ENCODE measurements at regions not wholly inside any gene's neighbourhood (a gene's known extent, or its start where the extent isn't known, plus 50 kb on each side); places are given as distances from the start of the nearest gene placed in this dataset.

DNA sequence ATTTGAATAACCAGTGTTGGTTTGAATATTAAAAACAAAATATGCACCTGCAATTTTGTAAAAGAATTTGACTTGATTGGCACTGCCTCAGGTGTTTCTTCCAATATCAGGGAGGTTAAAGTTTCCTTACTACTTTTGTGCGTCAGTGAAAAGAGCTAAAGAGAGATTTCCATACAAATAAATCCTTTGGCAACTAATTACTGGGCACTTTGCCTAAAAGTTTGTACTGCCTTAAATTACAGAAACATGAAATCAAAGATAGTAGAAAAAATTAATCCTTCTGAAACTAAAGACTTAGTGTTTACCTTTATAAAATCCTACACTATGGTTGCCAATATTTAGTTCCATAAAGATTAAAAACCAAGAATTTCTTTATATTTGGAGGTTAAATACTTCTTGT, 72.5 kb downstream of the DNAJB9 start:
- DNase-seq (no peak), ATAC-seq (no peak)
- Histone ChIP-seq H3K27me3 (ENCODE audit: low read length) (no peaks in the 10 kb centered on the region), H3K9ac (ENCODE audit: low read length) (no peak overlapping the region), H3K79me2 (ENCODE audit: low read length) (no peaks in the 10 kb centered on the region), H3K36me3 (ENCODE audit: low read depth, low read length) (no peaks in the 10 kb centered on the region), H3K4me1 (ENCODE audit: insufficient read depth, low read length) (no peaks in the 10 kb centered on the region), H3K27ac (ENCODE audit: low read length) (no peak overlapping the region), H2AFZ (ENCODE audit: low read length) (no peak overlapping the region), H3K4me2 (ENCODE audit: low read length) (no peak overlapping the region), H3K9me2 (replicated peaks; ENCODE audit: low read length) (no peaks in the 10 kb centered on the region), H4K20me1 (ENCODE audit: low read length) (no peaks in the 10 kb centered on the region), H3F3A (ENCODE audit: low read length, unreplicated experiment) (no peaks in the 10 kb centered on the region), H3K4me3 (ENCODE audit: low read length) (no peak overlapping the region), H3K9me3 (ENCODE audit: low read length) (no peaks in the 10 kb centered on the region)
- TF ChIP-seq EZH2 (IDR thresholded peaks at IDR 0.05; ENCODE audit: low read length, unreplicated experiment): no peak
- TF ChIP-seq EZH2phosphoT487 (IDR thresholded peaks at IDR 0.05; ENCODE audit: borderline replicate concordance, low read length): no peak
- TF ChIP-seq, protein P1, sequence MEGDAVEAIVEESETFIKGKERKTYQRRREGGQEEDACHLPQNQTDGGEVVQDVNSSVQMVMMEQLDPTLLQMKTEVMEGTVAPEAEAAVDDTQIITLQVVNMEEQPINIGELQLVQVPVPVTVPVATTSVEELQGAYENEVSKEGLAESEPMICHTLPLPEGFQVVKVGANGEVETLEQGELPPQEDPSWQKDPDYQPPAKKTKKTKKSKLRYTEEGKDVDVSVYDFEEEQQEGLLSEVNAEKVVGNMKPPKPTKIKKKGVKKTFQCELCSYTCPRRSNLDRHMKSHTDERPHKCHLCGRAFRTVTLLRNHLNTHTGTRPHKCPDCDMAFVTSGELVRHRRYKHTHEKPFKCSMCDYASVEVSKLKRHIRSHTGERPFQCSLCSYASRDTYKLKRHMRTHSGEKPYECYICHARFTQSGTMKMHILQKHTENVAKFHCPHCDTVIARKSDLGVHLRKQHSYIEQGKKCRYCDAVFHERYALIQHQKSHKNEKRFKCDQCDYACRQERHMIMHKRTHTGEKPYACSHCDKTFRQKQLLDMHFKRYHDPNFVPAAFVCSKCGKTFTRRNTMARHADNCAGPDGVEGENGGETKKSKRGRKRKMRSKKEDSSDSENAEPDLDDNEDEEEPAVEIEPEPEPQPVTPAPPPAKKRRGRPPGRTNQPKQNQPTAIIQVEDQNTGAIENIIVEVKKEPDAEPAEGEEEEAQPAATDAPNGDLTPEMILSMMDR (conservative IDR thresholded peaks at IDR 0.05; ENCODE audit: low read depth, low read length): no peak
- intact Hi-C loops (cut with micrococcal nuclease): no loop called here
- BruUV-seq (replicated peaks): no TSS peak
- ChIA-PET CTCF (no interaction called here), POLR2A (ENCODE audit: unreplicated experiment) (interaction anchor here (0.7 kb wide), 1 partner anchor 23 kb away, joined by 4 read pairs; no protein-coding TSS in a partner anchor)

- H3K9me3 ChIP-seq (ENCODE audit: low read length): no peaks in the 10 kb centered on the region
- no peaks in the 10 kb centered on the region for H3K9me2 ChIP-seq (replicated peaks; ENCODE audit: low read length)
- H3K36me3 ChIP-seq (ENCODE audit: low read depth, low read length): no peaks in the 10 kb centered on the region
- no peaks in the 10 kb centered on the region for H4K20me1 ChIP-seq (ENCODE audit: low read length)
- no peak overlapping the region for H3K4me2 ChIP-seq (ENCODE audit: low read length)
- no peaks in the 10 kb centered on the region for H3K27me3 ChIP-seq (ENCODE audit: low read length)
- intact Hi-C loops (cut with micrococcal nuclease): no loop called here
- no peak overlapping the region for H3K27ac ChIP-seq (ENCODE audit: low read length)
- ATAC-seq (no peak), DNase-seq (no peak)
- TF ChIP-seq EZH2phosphoT487 (IDR thresholded peaks at IDR 0.05; ENCODE audit: borderline replicate concordance, low read length) (no peak), EZH2 (IDR thresholded peaks at IDR 0.05; ENCODE audit: low read length, unreplicated experiment) (no peak)
- TF ChIP-seq, protein P1 (conservative IDR thresholded peaks at IDR 0.05; ENCODE audit: low read depth, low read length): no peak
- H3K79me2 ChIP-seq (ENCODE audit: low read length): no peaks in the 10 kb centered on the region
- H3K4me3 ChIP-seq (ENCODE audit: low read length): no peak overlapping the region
- BruUV-seq (replicated peaks): no TSS peak
- ChIA-PET CTCF (no interaction called here), POLR2A (ENCODE audit: unreplicated experiment) (no interaction called here)
- no peaks in the 10 kb centered on the region for H3K4me1 ChIP-seq (ENCODE audit: insufficient read depth, low read length)
- no peak overlapping the region for H2AFZ ChIP-seq (ENCODE audit: low read length)
- no peaks in the 10 kb centered on the region for H3F3A ChIP-seq (ENCODE audit: low read length, unreplicated experiment)
- H3K9ac ChIP-seq (ENCODE audit: low read length): no peak overlapping the region
These were observed 73.5 kb downstream of the DNAJB9 start for GRCh38 chr7:108643136-108643535.

DNA sequence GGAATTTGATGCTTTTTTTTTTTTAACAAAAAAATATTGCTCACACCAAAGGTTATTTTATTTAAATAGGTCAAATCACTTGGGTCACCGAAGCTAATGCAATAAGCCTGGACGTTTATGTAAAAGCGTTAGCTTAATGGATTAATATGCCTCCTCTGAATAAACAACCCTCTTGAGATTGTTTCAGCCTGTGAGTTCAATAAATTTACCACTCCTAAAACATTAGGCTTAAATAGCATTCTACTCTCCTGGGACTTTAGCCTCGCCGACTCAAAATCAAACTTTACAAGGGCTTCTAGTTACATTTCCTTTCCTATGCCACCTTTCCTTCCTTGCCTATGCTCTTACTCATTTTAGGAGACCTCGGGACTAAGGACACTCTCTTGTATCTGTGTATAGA, 79.3 kb downstream of the DNAJB9 start:
- no TSS peak for BruUV-seq (replicated peaks)
- Histone ChIP-seq H3K9ac (ENCODE audit: low read length) (no peak overlapping the region), H3K9me3 (ENCODE audit: low read length) (no peaks in the 10 kb centered on the region), H3K4me1 (ENCODE audit: insufficient read depth, low read length) (peaks cover 5% of the 10 kb centered on the region), H4K20me1 (ENCODE audit: low read length) (no peaks in the 10 kb centered on the region), H3K9me2 (replicated peaks; ENCODE audit: low read length) (no peaks in the 10 kb centered on the region), H3K27me3 (ENCODE audit: low read length) (no peaks in the 10 kb centered on the region), H3K4me3 (ENCODE audit: low read length) (no peak overlapping the region), H3F3A (ENCODE audit: low read length, unreplicated experiment) (no peaks in the 10 kb centered on the region), H3K79me2 (ENCODE audit: low read length) (no peaks in the 10 kb centered on the region), H3K36me3 (ENCODE audit: low read depth, low read length) (no peaks in the 10 kb centered on the region), H3K27ac (ENCODE audit: low read length) (no peak overlapping the region), H3K4me2 (ENCODE audit: low read length) (no peak overlapping the region), H2AFZ (ENCODE audit: low read length) (no peak overlapping the region)
- ChIA-PET CTCF (interaction anchor here (0.6 kb wide), 1 partner anchor 77 kb away, joined by 4 read pairs; no protein-coding TSS in a partner anchor), POLR2A (ENCODE audit: unreplicated experiment) (no interaction called here)
- ATAC-seq (no peak), DNase-seq (no peak)
- intact Hi-C loops (cut with micrococcal nuclease): no loop called here
- TF ChIP-seq, protein P1 (conservative IDR thresholded peaks at IDR 0.05; ENCODE audit: low read depth, low read length): no peak
- TF ChIP-seq EZH2phosphoT487 (IDR thresholded peaks at IDR 0.05; ENCODE audit: borderline replicate concordance, low read length): no peak
- TF ChIP-seq EZH2 (IDR thresholded peaks at IDR 0.05; ENCODE audit: low read length, unreplicated experiment): no peak

All from PC-3 (cell line).